ENCODE measurements at regions not wholly inside any gene's neighbourhood (a gene's known extent, or its start where the extent isn't known, plus 50 kb on each side); places are given as distances from the start of the nearest gene placed in this dataset.

DNA sequence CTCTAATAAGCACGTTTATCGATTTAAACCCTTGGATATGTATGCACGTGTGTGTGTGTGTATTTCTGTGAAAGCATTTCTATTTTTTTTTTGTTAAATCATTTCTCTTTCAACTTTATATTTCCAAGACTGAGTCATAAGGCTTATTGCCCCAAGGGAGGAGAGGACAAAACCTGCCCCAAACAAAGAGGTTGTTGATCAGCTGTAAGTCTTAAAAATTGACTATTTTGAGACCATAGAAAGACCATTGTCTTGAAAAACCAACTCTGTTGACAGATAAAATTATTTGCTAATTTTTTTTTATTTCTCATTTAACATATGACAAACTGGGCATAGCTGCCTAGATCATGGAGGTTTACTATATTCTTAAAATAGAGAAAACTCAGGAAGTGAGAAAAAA is 222.4 kb downstream of the FMR1NB start:
- no peaks in the 10 kb centered on the region for H3K9me3 ChIP-seq
- intact Hi-C loops (cut with DNase I): no loop called here
- 82% methylated on average over 3 of the region's 3 CpGs for WGBS
- H3K4me3 ChIP-seq: no peak overlapping the region
- H3K27ac ChIP-seq: no peak overlapping the region
- no peaks in the 10 kb centered on the region for H3K4me1 ChIP-seq (replicated peaks)
- TF ChIP-seq POLR2A (IDR thresholded peaks at IDR 0.05) (no peak), POLR2AphosphoS5 (IDR thresholded peaks at IDR 0.05) (no peak)
- TF ChIP-seq, protein P1, sequence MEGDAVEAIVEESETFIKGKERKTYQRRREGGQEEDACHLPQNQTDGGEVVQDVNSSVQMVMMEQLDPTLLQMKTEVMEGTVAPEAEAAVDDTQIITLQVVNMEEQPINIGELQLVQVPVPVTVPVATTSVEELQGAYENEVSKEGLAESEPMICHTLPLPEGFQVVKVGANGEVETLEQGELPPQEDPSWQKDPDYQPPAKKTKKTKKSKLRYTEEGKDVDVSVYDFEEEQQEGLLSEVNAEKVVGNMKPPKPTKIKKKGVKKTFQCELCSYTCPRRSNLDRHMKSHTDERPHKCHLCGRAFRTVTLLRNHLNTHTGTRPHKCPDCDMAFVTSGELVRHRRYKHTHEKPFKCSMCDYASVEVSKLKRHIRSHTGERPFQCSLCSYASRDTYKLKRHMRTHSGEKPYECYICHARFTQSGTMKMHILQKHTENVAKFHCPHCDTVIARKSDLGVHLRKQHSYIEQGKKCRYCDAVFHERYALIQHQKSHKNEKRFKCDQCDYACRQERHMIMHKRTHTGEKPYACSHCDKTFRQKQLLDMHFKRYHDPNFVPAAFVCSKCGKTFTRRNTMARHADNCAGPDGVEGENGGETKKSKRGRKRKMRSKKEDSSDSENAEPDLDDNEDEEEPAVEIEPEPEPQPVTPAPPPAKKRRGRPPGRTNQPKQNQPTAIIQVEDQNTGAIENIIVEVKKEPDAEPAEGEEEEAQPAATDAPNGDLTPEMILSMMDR (IDR thresholded peaks at IDR 0.05): no peak
- H3K27me3 ChIP-seq (replicated peaks; ENCODE audit: insufficient read depth): no peaks in the 10 kb centered on the region
- no peaks in the 10 kb centered on the region for H3K36me3 ChIP-seq
- no peak for DNase-seq (ENCODE audit: low spot score)

GRCh38 chrX:148204195-148204594 is 223.1 kb downstream of the FMR1NB start:
- H3K27me3 ChIP-seq (replicated peaks; ENCODE audit: insufficient read depth): no peaks in the 10 kb centered on the region
- WGBS: 93% methylated on average over 1 of the region's 1 CpG
- no peak overlapping the region for H3K4me3 ChIP-seq
- no peak for DNase-seq (ENCODE audit: low spot score)
- H3K4me1 ChIP-seq (replicated peaks): no peaks in the 10 kb centered on the region
- TF ChIP-seq, protein P1 (IDR thresholded peaks at IDR 0.05): no peak
- no peaks in the 10 kb centered on the region for H3K36me3 ChIP-seq
- H3K27ac ChIP-seq: no peak overlapping the region
- H3K9me3 ChIP-seq: no peaks in the 10 kb centered on the region
- intact Hi-C loops (cut with DNase I): no loop called here

DNA sequence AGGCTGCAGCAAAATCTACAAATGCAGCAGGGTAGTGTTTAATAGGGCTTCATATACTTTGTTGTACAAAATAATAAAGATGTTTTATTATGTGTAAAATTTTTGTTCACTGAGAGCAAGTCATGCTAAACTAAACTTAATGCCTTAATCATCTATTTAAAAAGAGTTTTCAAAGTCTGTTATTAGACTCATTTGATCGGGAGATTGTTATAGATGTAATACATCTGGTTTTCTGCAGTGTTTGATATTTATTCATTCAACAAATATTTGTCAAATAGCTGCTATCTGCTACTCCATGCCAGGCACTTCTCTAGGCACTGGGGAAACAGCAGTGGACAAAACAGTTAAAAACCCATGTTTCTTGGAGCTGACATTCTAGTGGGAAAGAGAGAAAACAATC is 233.6 kb downstream of the FMR1NB start:
- TF ChIP-seq POLR2A (IDR thresholded peaks at IDR 0.05) (no peak), POLR2AphosphoS5 (IDR thresholded peaks at IDR 0.05) (no peak)
- TF ChIP-seq, protein P1 (IDR thresholded peaks at IDR 0.05): no peak
- DNase-seq (ENCODE audit: low spot score): no peak
- 50% methylated on average over 1 of the region's 1 CpG for WGBS
- intact Hi-C loops (cut with DNase I): no loop called here
- Histone ChIP-seq H3K27me3 (replicated peaks; ENCODE audit: insufficient read depth) (no peaks in the 10 kb centered on the region), H3K4me3 (no peak overlapping the region), H3K27ac (no peak overlapping the region), H3K36me3 (no peaks in the 10 kb centered on the region), H3K4me1 (replicated peaks) (no peaks in the 10 kb centered on the region), H3K9me3 (no peaks in the 10 kb centered on the region)

GRCh38 chrX:148215726-148216125 is 234.6 kb downstream of the FMR1NB start:
- H3K36me3 ChIP-seq: no peaks in the 10 kb centered on the region
- no peaks in the 10 kb centered on the region for H3K9me3 ChIP-seq
- H3K4me3 ChIP-seq: no peak overlapping the region
- H3K27me3 ChIP-seq (replicated peaks; ENCODE audit: insufficient read depth): no peaks in the 10 kb centered on the region
- no peak for DNase-seq (ENCODE audit: low spot score)
- TF ChIP-seq POLR2A (IDR thresholded peaks at IDR 0.05) (no peak), POLR2AphosphoS5 (IDR thresholded peaks at IDR 0.05) (no peak)
- TF ChIP-seq, protein P1 (IDR thresholded peaks at IDR 0.05): no peak
- intact Hi-C loops (cut with DNase I): no loop called here
- H3K27ac ChIP-seq: no peak overlapping the region
- no peaks in the 10 kb centered on the region for H3K4me1 ChIP-seq (replicated peaks)
- WGBS: 100% methylated on average over 3 of the region's 3 CpGs

DNA sequence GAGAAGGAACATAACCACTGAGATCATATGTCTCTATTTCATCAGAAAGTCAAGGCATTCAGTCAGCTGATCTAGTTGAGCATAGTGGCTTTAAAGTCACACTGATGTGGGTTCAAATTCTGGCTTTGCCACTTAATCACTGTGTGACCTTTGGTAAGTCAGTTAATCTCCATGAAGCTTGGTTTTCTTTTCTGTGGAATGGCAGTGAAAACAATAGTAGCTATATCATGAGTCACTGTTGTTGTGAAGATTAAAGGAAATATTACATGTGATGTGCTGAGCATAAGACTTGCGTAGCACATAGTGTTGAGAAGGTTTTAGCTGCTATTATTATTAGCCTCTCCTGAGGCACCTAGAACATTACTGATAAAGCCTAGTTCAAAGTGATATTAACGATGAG is 242.2 kb downstream of the FMR1NB start:
- no peak for TF ChIP-seq POLR2A (IDR thresholded peaks at IDR 0.05)
- no peak for TF ChIP-seq POLR2AphosphoS5 (IDR thresholded peaks at IDR 0.05)
- TF ChIP-seq, protein P1 (IDR thresholded peaks at IDR 0.05): no peak
- WGBS: 100% methylated on average over 2 of the region's 2 CpGs
- H3K9me3 ChIP-seq: no peaks in the 10 kb centered on the region
- H3K4me1 ChIP-seq (replicated peaks): no peaks in the 10 kb centered on the region
- no peaks in the 10 kb centered on the region for H3K36me3 ChIP-seq
- no peak overlapping the region for H3K4me3 ChIP-seq
- DNase-seq (ENCODE audit: low spot score): no peak
- no peak overlapping the region for H3K27ac ChIP-seq
- intact Hi-C loops (cut with DNase I): no loop called here
- no peaks in the 10 kb centered on the region for H3K27me3 ChIP-seq (replicated peaks; ENCODE audit: insufficient read depth)
